GM18873 (cell line): ENCODE measurements at regions not wholly inside any gene's neighbourhood (a gene's known extent, or its start where the extent isn't known, plus 50 kb on each side); places are given as distances from the start of the nearest gene placed in this dataset.
"Not testable (repeated sequence)": the region's sequence is repeated elsewhere in the genome, so short reads cannot be mapped to it uniquely, and the experiment has no call there.

Experiments
- ATAC-seq: cut with Tn5 transposase; IDR thresholded peaks from one replicate; pipeline ENCODE4 v1.9.1; 2021; ENCODE audit warnings: mild to moderate bottlenecking, moderate library complexity, moderate number of reproducible peaks; ENCODE audit not compliant: unreplicated experiment, low FRiP score

GRCh38 chr2:57453945-57454344 is 592.7 kb upstream of the VRK2 start:
- no peak for ATAC-seq

- ATAC-seq = no peak
Measured at GRCh38 chr2:57460396-57461276, 586.0 kb upstream of the VRK2 start.

GRCh38 chr2:57461624-57462023 is 585.0 kb upstream of the VRK2 start:
- no peak for ATAC-seq

GRCh38 chr2:57465067-57465466 is 581.5 kb upstream of the VRK2 start:
- no peak for ATAC-seq

GRCh38 chr2:57465967-57466366 is 580.6 kb upstream of the VRK2 start:
- ATAC-seq = no peak

- ATAC-seq = no peak
Measured at GRCh38 chr2:57475391-57475790, 571.2 kb upstream of the VRK2 start.

- no peak for ATAC-seq
Measured at GRCh38 chr2:57479981-57480380, 566.6 kb upstream of the VRK2 start.

GRCh38 chr2:57488061-57488460 is 558.5 kb upstream of the VRK2 start:
- no peak for ATAC-seq

GRCh38 chr2:57490741-57491140 is 555.9 kb upstream of the VRK2 start:
- no peak for ATAC-seq

- ATAC-seq = no peak
Measured at GRCh38 chr2:57491213-57491612, 555.4 kb upstream of the VRK2 start.

- not testable (repeated sequence) for ATAC-seq
Measured at GRCh38 chr2:57493966-57494365, 552.6 kb upstream of the VRK2 start.

GRCh38 chr2:57497489-57498096 is 549.0 kb upstream of the VRK2 start:
- peak; percentile 66 for ATAC-seq

- ATAC-seq = no peak
Measured at GRCh38 chr2:57504787-57505186, 541.8 kb upstream of the VRK2 start.

- no peak for ATAC-seq
Measured at GRCh38 chr2:57509189-57509588, 537.4 kb upstream of the VRK2 start.

GRCh38 chr2:57510704-57511103 is 535.9 kb upstream of the VRK2 start:
- ATAC-seq = no peak

- no peak for ATAC-seq
Measured at GRCh38 chr2:57515366-57515765, 531.2 kb upstream of the VRK2 start.

- ATAC-seq = peak; percentile 83
Measured at GRCh38 chr2:57516698-57517340, 529.8 kb upstream of the VRK2 start.

GRCh38 chr2:57523304-57523703 is 523.3 kb upstream of the VRK2 start:
- no peak for ATAC-seq

- ATAC-seq = no peak
Measured at GRCh38 chr2:57527685-57528084, 518.9 kb upstream of the VRK2 start.

GRCh38 chr2:57528499-57528898 is 518.1 kb upstream of the VRK2 start:
- no peak for ATAC-seq

GRCh38 chr2:57534358-57534757 is 512.2 kb upstream of the VRK2 start:
- ATAC-seq = no peak
